GM10266 (cell line): ENCODE measurements at regions not wholly inside any gene's neighbourhood (a gene's known extent, or its start where the extent isn't known, plus 50 kb on each side); places are given as distances from the start of the nearest gene placed in this dataset.

Experiments used
- DNase-seq: peaks from one replicate; pipeline ENCODE4 v3.0.0; 2012; ENCODE audit errors: extremely low spot score
- CTCF ChIP-seq: IDR thresholded peaks from 2 replicates; pipeline ENCODE4 v1.5.1; 2012; ENCODE audit warnings: mild to moderate bottlenecking, low read depth; ENCODE audit not compliant: control insufficient read depth, insufficient read depth; ENCODE audit errors: missing control alignments

GRCh38 chr2:153373510-153374279 lies 104.9 kb downstream of the RPRM start:
- TF ChIP-seq CTCF: no peak
- no peak for DNase-seq

- TF ChIP-seq CTCF: no peak
- DNase-seq: no peak
These were observed 118.3 kb downstream of the RPRM start for GRCh38 chr2:153360239-153360638.

GRCh38 chr2:153354377-153354776 lies 124.2 kb downstream of the RPRM start:
- TF ChIP-seq CTCF: no peak

DNA sequence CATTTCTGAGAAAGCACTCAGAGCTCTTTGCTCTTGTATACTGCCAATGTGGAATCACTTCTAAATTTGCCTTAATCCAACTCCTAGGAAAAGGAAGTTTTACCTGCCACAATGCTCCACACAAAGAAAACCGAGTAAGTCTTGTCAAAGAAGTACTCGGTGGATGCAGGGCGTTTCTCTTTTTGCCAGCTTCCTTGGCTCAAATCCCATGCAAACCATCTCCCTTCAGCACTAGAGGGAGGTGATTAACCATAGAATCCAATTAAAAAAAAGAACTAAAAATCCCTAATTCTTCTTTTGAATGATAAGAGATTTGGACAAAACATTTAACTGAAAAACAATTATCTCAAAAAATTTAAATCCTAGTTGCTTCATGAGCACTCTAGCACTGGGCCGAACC lies 129.0 kb downstream of the RPRM start:
- no peak for DNase-seq
- no peak for TF ChIP-seq CTCF

More at GRCh38 chr2:153354377-153354776, 124.2 kb downstream of the RPRM start:
- no peak for DNase-seq

GRCh38 chr2:153347818-153348495 lies 130.6 kb downstream of the RPRM start:
- no peak for DNase-seq
- no peak for TF ChIP-seq CTCF

DNA sequence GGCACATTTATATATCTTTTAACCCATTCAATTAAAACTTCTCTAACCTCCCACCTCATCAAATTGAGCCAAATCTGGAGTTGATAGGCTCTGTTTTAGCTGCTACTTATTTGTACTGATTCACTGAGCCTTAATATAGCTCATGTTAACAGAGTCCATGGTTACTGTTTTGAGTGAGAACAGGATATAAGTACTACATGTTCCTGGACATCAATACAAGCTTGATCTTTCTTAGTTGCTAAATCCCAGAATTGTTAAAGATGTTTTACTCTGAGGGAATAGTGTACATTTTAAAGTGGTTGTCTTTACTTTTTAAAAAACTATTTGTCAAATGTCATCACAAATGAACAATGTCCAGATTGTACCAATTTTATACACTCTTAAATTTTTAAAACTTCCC lies 157.7 kb downstream of the RPRM start:
- no peak for DNase-seq
- no peak for TF ChIP-seq CTCF

- TF ChIP-seq CTCF: no peak
- no peak for DNase-seq
These were observed 167.1 kb downstream of the RPRM start for GRCh38 chr2:153311432-153311831.
